ENCODE measurements at regions not wholly inside any gene's neighbourhood (a gene's known extent, or its start where the extent isn't known, plus 50 kb on each side); places are given as distances from the start of the nearest gene placed in this dataset.

DNA sequence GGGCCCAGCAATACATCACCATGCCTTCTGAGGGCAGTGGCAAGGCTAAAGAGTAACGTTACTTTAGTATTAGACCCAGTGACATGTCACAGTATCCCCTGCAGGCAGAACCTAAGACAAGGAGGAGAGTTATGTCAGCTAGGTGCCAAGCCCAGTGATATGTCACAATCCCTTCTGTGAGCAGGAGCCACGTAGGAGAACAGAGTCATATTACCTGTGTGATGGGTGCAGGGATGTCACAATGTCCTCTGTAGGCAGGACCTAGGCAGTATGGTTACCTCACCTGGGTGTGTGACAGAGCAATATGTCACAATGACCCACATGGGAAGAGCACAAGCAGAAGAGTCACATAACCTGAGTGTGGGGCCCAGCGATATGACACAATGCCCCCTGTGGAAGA is 121.8 kb downstream of the ZNF675 start:
- TF ChIP-seq, protein P1, sequence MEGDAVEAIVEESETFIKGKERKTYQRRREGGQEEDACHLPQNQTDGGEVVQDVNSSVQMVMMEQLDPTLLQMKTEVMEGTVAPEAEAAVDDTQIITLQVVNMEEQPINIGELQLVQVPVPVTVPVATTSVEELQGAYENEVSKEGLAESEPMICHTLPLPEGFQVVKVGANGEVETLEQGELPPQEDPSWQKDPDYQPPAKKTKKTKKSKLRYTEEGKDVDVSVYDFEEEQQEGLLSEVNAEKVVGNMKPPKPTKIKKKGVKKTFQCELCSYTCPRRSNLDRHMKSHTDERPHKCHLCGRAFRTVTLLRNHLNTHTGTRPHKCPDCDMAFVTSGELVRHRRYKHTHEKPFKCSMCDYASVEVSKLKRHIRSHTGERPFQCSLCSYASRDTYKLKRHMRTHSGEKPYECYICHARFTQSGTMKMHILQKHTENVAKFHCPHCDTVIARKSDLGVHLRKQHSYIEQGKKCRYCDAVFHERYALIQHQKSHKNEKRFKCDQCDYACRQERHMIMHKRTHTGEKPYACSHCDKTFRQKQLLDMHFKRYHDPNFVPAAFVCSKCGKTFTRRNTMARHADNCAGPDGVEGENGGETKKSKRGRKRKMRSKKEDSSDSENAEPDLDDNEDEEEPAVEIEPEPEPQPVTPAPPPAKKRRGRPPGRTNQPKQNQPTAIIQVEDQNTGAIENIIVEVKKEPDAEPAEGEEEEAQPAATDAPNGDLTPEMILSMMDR (conservative IDR thresholded peaks at IDR 0.05) = no peak
- H3K14ac ChIP-seq (ENCODE audit: insufficient read depth, low read length) = no peak overlapping the region
- Mint-ChIP-seq H3K4me1 (no peaks in the 10 kb centered on the region), H3K36me3 (ENCODE audit: insufficient read depth in 1 of 3, low read depth in 3 of 3) (peaks cover 0 to 33% (median 26%) of the 10 kb centered on the region in 3 experiments; a peak in 6 of 7 replicates), H3K4me3 (no peak overlapping the region), H3K9me3 (peaks cover 93 to 96% of the 10 kb centered on the region in 2 experiments), H3K27me3 (ENCODE audit: low read depth) (peaks cover 2% of the 10 kb centered on the region), H3K27ac (no peak overlapping the region)
- no peak overlapping the region for H2BK15ac ChIP-seq (ENCODE audit: low read depth, low read length)
- H3K79me1 ChIP-seq (ENCODE audit: insufficient read depth, low read depth, low read length, poor library complexity, severe bottlenecking) = no peaks in the 10 kb centered on the region
- peaks cover 71% of the 10 kb centered on the region for H3K9me3 ChIP-seq (ENCODE audit: control insufficient read depth, low read depth, low read length)
- H3K23ac ChIP-seq (ENCODE audit: insufficient read length, low read depth, low read length) = no peak overlapping the region
- H3K27me3 ChIP-seq (ENCODE audit: insufficient read depth, low read length) = no peaks in the 10 kb centered on the region
- no peak overlapping the region for H3K4me2 ChIP-seq (ENCODE audit: insufficient read depth, insufficient read length, low read length)
- no peak overlapping the region for H3K18ac ChIP-seq (ENCODE audit: insufficient read length, low read depth, low read length)
- H2BK12ac ChIP-seq (ENCODE audit: insufficient read length, low read depth, low read length) = no peak overlapping the region
- H2BK5ac ChIP-seq (ENCODE audit: insufficient read length, low read length) = no peak overlapping the region
- H4K20me1 ChIP-seq (ENCODE audit: control insufficient read depth, insufficient read depth, insufficient read length) = no peaks in the 10 kb centered on the region
- DNase-seq = no peak
- H2BK20ac ChIP-seq (ENCODE audit: low read depth, low read length, poor library complexity, severe bottlenecking) = no peak overlapping the region
- H4K5ac ChIP-seq (ENCODE audit: insufficient read length, low read depth, low read length) = no peak overlapping the region
- H3K23me2 ChIP-seq (ENCODE audit: insufficient read length, low read depth, low read length, poor library complexity, severe bottlenecking) = no peaks in the 10 kb centered on the region
- no peak overlapping the region for H2AFZ ChIP-seq (ENCODE audit: low read length)
- no peaks in the 10 kb centered on the region for H3K4me1 ChIP-seq (ENCODE audit: insufficient read depth, low read length)
- H4K8ac ChIP-seq (replicated peaks; ENCODE audit: insufficient read length, low read depth, low read length) = no peak overlapping the region
- no peak overlapping the region for H4K91ac ChIP-seq (ENCODE audit: insufficient read length, low read depth, low read length)
- no peak overlapping the region for H3K9ac ChIP-seq (ENCODE audit: extremely low read depth, insufficient read length, low read length)
- H3K27ac ChIP-seq (ENCODE audit: insufficient read length, low read depth, low read length) = no peak overlapping the region
- no peak overlapping the region for H3T11ph ChIP-seq (ENCODE audit: low read length)
- no peaks in the 10 kb centered on the region for H3K79me2 ChIP-seq (ENCODE audit: insufficient read depth, low read length)
- H2BK120ac ChIP-seq (ENCODE audit: low read depth, low read length, poor library complexity, severe bottlenecking) = no peak overlapping the region
- H3K4ac ChIP-seq (ENCODE audit: low read depth, low read length) = no peak overlapping the region
- no peak overlapping the region for H3K56ac ChIP-seq (ENCODE audit: insufficient read length, low read depth, low read length)
- no peak overlapping the region for H2AK5ac ChIP-seq (ENCODE audit: insufficient read length, low read length)
- WGBS (ENCODE audit: extremely low coverage, insufficient read length, low lambda C conversion rate) = no CpG with 5 or more reads among the region's 3 CpGs

Measured in H9 (cell line).